Hematopoietic multipotent progenitor cell treated with erythropoietin and hydrocortisone succinate and interleukin-3 and kit ligand, for 8 days (in vitro differentiated cells): ENCODE measurements at regions not wholly inside any gene's neighbourhood (a gene's known extent, or its start where the extent isn't known, plus 50 kb on each side); places are given as distances from the start of the nearest gene placed in this dataset.

Experiments used
- DNase-seq: peaks from one replicate; pipeline ENCODE4 v3.0.0-alpha.2; 2015

GRCh38 chr9:88033359-88033702, 59.0 kb upstream of the CDK20 start:
- DNase-seq: no peak

- no peak for DNase-seq
Measured at GRCh38 chr9:88028338-88028737, 54.0 kb upstream of the CDK20 start.

GRCh38 chr9:88026118-88026479, 51.8 kb upstream of the CDK20 start:
- no peak for DNase-seq

- no peak for DNase-seq
Measured at GRCh38 chr9:88025411-88026117, 51.2 kb upstream of the CDK20 start.

GRCh38 chr9:88024896-88025295, 50.6 kb upstream of the CDK20 start:
- no peak for DNase-seq
